Stomach (tissue), 8 donors: ENCODE measurements at regions not wholly inside any gene's neighbourhood (a gene's known extent, or its start where the extent isn't known, plus 50 kb on each side); places are given as distances from the start of the nearest gene placed in this dataset.

Experiments
- DNase-seq, 2 donors: peaks; one replicate each; pipeline versions ENCODE4 v3.0.0 to v3.0.0-alpha.2; 2013 to 2019
- H3K27ac ChIP-seq, 5 donors: fragments of 200-600 bp in 4 of 5; sonication (generic) in 4 of 5; one replicate each; pipeline ENCODE4 v1.5.1; 2013 to 2019; ENCODE audit warnings: mild to moderate bottlenecking in 1 of 5, moderate library complexity in 1 of 5
- H3K27me3 ChIP-seq, 3 donors: fragments of 200-600 bp; sonication (generic); one replicate each; pipeline ENCODE4 v1.5.1; 2017 to 2019; ENCODE audit warnings: mixed run types in 1 of 3
- H3K36me3 ChIP-seq, 4 donors: fragments of 200-600 bp; sonication (generic); 1 replicate in 3 of 4; 2 replicates in 1 of 4; pipeline ENCODE4 v1.5.1; 2016 to 2019
- H3K4me1 ChIP-seq, 4 donors: fragments of 200-600 bp; sonication (generic); one replicate each; pipeline ENCODE4 v1.5.1; 2016 to 2019
- H3K4me3 ChIP-seq, 4 donors: fragments of 200-600 bp; sonication (generic) in 3 of 4; one replicate each; pipeline ENCODE4 v1.5.1; 2016 to 2019; ENCODE audit warnings: mild to moderate bottlenecking in 1 of 4
- H3K9me3 ChIP-seq, 4 donors: fragments of 200-600 bp; sonication (generic); one replicate each; pipeline ENCODE4 v1.5.1; 2016 to 2019
- EP300 ChIP-seq: sonication (generic); formaldehyde crosslinking; IDR thresholded peaks from one replicate; pipeline ENCODE4 v1.6.1; 2017; ENCODE audit warnings: antibody characterized with exemption
- POLR2A ChIP-seq, 4 donors: fragments of 450-650 bp; IDR thresholded peaks; one replicate each; pipeline ENCODE4 v1.6.1; 2016; ENCODE audit warnings: antibody characterized with exemption in 4 of 4, control low read depth in 2 of 4, mild to moderate bottlenecking in 1 of 4, moderate library complexity in 1 of 4
- POLR2AphosphoS5 ChIP-seq, 3 donors: sonication (generic); formaldehyde crosslinking; IDR thresholded peaks; one replicate each; pipeline ENCODE4 v1.6.1; 2016; ENCODE audit warnings: antibody characterized with exemption in 3 of 3
- WGBS, 5 donors: extraction: QIAGEN DNeasy Blood & Tissue Kit in 3 of 5; methylation state at CpG; one replicate each; pipeline versions ENCODE4 v1.1.5 to v1.1.7; 2013 to 2018; 5-methylcytosine and 5-hydroxymethylcytosine counted together
- intact Hi-C: fragments of 100-400 bp; cut with DNase I; formaldehyde crosslinking; loops from one replicate; pipeline ENCODE4 v1.15.1; 2023; ENCODE audit warnings: low total_unique reads
- TF ChIP-seq, protein P1 (sequence below), 7 experiments: fragments of 450-650 bp in 4 of 7; fragments of 200-600 bp in 3 of 7; sonication (generic) in 3 of 7; IDR thresholded peaks; one replicate each; pipeline ENCODE4 v1.5.1; 2016 to 2019; ENCODE audit warnings: antibody characterized with exemption in 7 of 7, control low read depth in 2 of 7, mild to moderate bottlenecking in 1 of 7
- donor health status: healthy with polysubstance abuse.
- donor health status: Bipolar disorder and iron deficiency.
- donor health status: healthy.

DNA sequence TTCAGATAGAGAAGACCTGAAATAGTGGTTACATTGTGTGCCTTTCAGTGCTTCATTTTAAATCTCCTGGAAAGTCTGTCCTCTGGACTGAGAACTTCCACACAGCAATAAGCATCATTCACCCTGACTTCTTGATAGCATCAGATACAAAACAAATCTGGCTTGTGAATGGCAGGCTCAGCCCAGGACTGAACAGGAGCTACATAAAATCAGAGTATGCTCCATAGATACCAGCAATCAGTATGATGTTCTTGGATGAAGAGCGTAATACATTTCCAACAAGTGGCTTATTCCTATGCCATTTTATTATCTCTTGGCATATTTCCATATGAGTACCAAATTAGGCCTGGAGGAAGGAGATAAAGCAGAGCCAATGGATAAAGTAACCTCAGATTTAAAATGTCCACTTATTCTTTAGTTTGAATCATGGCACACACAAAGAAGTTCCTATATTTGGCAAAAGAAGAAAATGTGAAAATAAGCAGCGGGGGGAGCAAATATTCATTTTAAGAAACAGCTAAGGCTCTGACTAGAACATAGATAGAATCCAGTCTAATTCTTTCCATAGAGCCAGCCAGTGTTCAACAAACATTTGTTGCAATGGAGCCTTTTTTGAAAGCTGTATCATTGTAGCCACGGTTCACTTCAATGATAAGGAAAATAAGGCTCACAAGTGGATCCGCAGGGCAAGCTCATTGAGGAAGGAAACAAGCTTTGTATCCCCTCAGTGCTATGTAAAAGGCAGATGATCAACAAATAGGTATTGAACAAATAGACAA, 230.8 kb upstream of the CHAC2 start:
- H3K4me3 ChIP-seq = no peak overlapping the region
- no peaks in the 10 kb centered on the region for H3K36me3 ChIP-seq
- no peaks in the 10 kb centered on the region for H3K4me1 ChIP-seq
- 75 to 86% (median 83%) methylated on average over 4 of the region's 4 CpGs for WGBS, 5 donors
- intact Hi-C loops = no loop called here
- no peak for TF ChIP-seq EP300
- TF ChIP-seq, protein P1, sequence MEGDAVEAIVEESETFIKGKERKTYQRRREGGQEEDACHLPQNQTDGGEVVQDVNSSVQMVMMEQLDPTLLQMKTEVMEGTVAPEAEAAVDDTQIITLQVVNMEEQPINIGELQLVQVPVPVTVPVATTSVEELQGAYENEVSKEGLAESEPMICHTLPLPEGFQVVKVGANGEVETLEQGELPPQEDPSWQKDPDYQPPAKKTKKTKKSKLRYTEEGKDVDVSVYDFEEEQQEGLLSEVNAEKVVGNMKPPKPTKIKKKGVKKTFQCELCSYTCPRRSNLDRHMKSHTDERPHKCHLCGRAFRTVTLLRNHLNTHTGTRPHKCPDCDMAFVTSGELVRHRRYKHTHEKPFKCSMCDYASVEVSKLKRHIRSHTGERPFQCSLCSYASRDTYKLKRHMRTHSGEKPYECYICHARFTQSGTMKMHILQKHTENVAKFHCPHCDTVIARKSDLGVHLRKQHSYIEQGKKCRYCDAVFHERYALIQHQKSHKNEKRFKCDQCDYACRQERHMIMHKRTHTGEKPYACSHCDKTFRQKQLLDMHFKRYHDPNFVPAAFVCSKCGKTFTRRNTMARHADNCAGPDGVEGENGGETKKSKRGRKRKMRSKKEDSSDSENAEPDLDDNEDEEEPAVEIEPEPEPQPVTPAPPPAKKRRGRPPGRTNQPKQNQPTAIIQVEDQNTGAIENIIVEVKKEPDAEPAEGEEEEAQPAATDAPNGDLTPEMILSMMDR (IDR thresholded peaks at IDR 0.05) = no peak
- TF ChIP-seq POLR2AphosphoS5 (IDR thresholded peaks at IDR 0.05) = no peak
- TF ChIP-seq POLR2A (IDR thresholded peaks at IDR 0.05) = no peak
- no peaks in the 10 kb centered on the region for H3K27me3 ChIP-seq
- no peak overlapping the region for H3K27ac ChIP-seq
- H3K9me3 ChIP-seq = peaks cover 0 to 18% (median 13%) of the 10 kb centered on the region in 4 donors
- no peak for DNase-seq

DNA sequence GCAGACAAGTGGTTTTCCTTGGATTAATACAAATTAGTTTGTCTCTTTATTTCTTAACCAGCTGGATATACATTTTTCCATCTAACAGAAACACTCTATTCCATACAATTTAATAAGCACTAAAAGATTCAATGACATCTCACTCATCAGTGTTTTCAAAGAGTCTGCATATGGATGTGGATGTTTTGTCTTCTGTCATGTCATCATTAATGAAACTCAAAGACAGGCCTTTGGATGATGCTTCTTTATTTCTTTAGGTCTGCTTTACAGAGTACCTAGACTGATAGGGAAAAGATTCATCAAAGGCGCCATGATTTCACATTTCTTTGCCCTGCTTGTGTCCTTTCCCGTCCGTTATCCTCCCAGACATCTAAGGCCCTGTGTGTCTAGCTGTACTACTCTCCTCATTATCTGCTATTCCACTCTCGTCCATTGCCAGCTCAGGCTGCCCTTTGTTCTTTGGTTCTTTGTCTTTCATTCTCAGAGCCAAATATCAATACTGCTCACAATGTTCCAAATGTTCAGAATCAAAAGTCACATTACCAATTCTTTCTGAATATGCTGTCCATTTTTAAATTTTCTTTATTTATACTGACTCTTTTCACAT, 232.3 kb upstream of the CHAC2 start:
- TF ChIP-seq, protein P1 (IDR thresholded peaks at IDR 0.05) = no peak
- TF ChIP-seq POLR2A (IDR thresholded peaks at IDR 0.05) = no peak
- no peak for TF ChIP-seq POLR2AphosphoS5 (IDR thresholded peaks at IDR 0.05)
- no peak for TF ChIP-seq EP300
- WGBS, 5 donors = 68 to 77% (median 75%) methylated on average over 4 of the region's 4 CpGs
- no peak for DNase-seq
- Histone ChIP-seq H3K4me1 (no peaks in the 10 kb centered on the region), H3K27me3 (no peaks in the 10 kb centered on the region), H3K36me3 (no peaks in the 10 kb centered on the region), H3K9me3 (peaks cover 0 to 14% (median 8%) of the 10 kb centered on the region in 4 donors), H3K4me3 (no peak overlapping the region), H3K27ac (no peak overlapping the region)
- intact Hi-C loops = no loop called here

DNA sequence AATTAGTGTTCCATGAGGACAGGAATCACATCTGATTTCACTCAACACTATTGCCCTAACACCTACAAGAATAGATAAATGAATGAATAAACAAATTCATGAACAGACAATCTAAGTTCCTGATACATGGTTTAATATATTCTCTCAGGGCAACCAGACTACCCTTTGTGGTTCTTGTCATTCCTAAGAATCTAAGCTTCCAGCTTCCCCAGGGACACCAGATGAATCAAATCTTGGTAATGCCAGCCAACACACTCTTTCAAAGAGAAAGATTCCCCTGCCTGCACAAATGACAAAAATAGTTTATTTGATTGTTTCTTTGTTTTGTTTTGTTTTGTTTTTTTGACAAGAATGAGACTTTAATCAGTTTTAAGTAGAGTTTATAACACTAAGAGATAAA, 237.5 kb upstream of the CHAC2 start:
- Histone ChIP-seq H3K4me1 (no peaks in the 10 kb centered on the region), H3K27ac (no peak overlapping the region), H3K27me3 (no peaks in the 10 kb centered on the region), H3K4me3 (no peak overlapping the region), H3K36me3 (no peaks in the 10 kb centered on the region), H3K9me3 (peaks cover 0 to 24% (median 12%) of the 10 kb centered on the region in 4 donors)
- TF ChIP-seq, protein P1 (IDR thresholded peaks at IDR 0.05) = no peak
- TF ChIP-seq POLR2A (IDR thresholded peaks at IDR 0.05) (no peak), EP300 (no peak), POLR2AphosphoS5 (IDR thresholded peaks at IDR 0.05) (no peak)
- intact Hi-C loops = no loop called here
- DNase-seq = no peak

DNA sequence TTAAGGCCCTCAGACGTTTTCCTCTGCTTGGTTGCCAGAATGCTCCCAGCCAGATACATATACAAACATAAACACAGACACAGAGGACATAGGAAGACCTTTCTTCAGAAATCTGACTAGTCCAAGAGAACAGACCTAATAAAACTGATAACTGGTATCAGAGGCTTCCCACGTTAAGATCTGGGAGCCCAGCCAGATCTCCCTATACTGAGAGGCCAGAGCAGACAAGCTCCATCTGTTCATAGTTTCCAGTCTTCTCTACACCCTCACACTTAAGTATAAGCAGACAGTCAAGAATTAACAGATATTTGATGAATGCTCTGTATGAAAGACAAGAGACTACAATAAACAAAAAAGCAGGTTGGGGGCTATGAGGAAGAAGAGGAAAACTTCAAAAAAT, 240.5 kb upstream of the CHAC2 start:
- intact Hi-C loops = no loop called here
- Histone ChIP-seq H3K36me3 (no peaks in the 10 kb centered on the region), H3K27me3 (no peaks in the 10 kb centered on the region), H3K4me3 (no peak overlapping the region), H3K9me3 (peaks cover 0 to 17% (median 10%) of the 10 kb centered on the region in 4 donors), H3K27ac (no peak overlapping the region), H3K4me1 (no peaks in the 10 kb centered on the region)
- 25 to 43% (median 36%) methylated on average over 2 of the region's 2 CpGs for WGBS, 5 donors
- no peak for TF ChIP-seq POLR2AphosphoS5 (IDR thresholded peaks at IDR 0.05)
- TF ChIP-seq, protein P1 (IDR thresholded peaks at IDR 0.05) = no peak
- no peak for TF ChIP-seq POLR2A (IDR thresholded peaks at IDR 0.05)
- TF ChIP-seq EP300 = no peak
- no peak for DNase-seq
